LNCAP (cell line): ENCODE measurements at regions not wholly inside any gene's neighbourhood (a gene's known extent, or its start where the extent isn't known, plus 50 kb on each side); places are given as distances from the start of the nearest gene placed in this dataset.
A peak's percentile ranks its signal among the peaks of the same experiment; 100 is the strongest.

Source experiments
- CTCF ChIP-seq: fragments of 450-650 bp; IDR thresholded peaks from 2 replicates; pipeline ENCODE4 v1.5.1; 2017; ENCODE audit warnings: mild to moderate bottlenecking

GRCh38 chr12:126741536-126742240 lies 1525.3 kb upstream of the TMEM132C start:
- no peak for TF ChIP-seq CTCF

- TF ChIP-seq CTCF: no peak
Observed at GRCh38 chr12:126742241-126742641, 1524.7 kb upstream of the TMEM132C start.

- peak; percentile 96 for TF ChIP-seq CTCF
Observed at GRCh38 chr12:126747530-126748149, 1519.3 kb upstream of the TMEM132C start.

- no peak for TF ChIP-seq CTCF
Observed at GRCh38 chr12:126752021-126752420, 1514.9 kb upstream of the TMEM132C start.

GRCh38 chr12:126757326-126757725 lies 1509.6 kb upstream of the TMEM132C start:
- TF ChIP-seq CTCF: no peak

GRCh38 chr12:126760092-126760491 lies 1506.9 kb upstream of the TMEM132C start:
- TF ChIP-seq CTCF: no peak

GRCh38 chr12:126761420-126761819 lies 1505.5 kb upstream of the TMEM132C start:
- TF ChIP-seq CTCF: no peak
